GM21528 (cell line): ENCODE measurements at regions not wholly inside any gene's neighbourhood (a gene's known extent, or its start where the extent isn't known, plus 50 kb on each side); places are given as distances from the start of the nearest gene placed in this dataset.

Experiments used
- ATAC-seq: cut with Tn5 transposase; IDR thresholded peaks from one replicate; pipeline ENCODE4 v1.9.1; 2021; ENCODE audit warnings: mild to moderate bottlenecking, moderate library complexity; ENCODE audit not compliant: unreplicated experiment, low FRiP score

DNA sequence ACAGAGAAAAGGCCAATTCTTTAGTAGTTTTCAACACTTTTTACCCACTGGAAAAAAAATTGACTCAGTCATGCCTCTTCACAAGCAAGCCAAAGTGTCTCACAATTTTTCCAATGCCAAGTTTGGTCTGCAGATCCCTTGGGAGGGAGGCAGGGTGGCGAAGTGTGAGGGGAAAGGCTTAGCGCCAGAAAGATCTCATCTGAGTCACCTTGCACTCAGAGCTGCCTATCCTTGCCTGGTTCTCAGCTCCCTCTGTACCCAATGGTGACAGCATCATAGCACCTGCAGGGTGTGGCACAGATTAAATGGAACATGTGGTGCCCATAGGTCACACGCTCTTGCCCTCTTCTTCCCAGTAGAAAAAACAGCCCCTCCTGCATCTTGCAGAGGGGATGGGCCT, 55.2 kb upstream of the GYPC start:
- ATAC-seq = no peak

DNA sequence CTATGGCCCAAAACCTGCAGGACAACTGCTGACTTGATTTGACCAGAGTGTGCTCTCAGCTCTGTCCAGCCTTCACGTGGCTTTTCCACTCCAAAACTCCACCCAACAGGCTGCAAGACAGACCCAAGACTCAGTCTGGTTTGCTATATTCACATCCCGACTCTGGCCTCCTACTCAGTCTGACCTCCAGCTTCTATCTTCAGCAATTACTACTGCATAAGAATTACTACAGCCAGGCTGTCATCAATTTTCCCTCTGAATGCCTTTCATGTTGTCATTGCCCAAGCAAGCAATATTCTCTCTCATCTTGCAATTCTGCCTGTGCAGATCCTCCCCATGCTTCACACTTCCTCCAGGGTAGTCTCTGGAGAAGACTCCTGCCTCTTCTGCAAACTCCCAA, 53.6 kb upstream of the GYPC start:
- no peak for ATAC-seq
